SH-SY5Y (cell line): ENCODE measurements at regions not wholly inside any gene's neighbourhood (a gene's known extent, or its start where the extent isn't known, plus 50 kb on each side); places are given as distances from the start of the nearest gene placed in this dataset.

Experiments
- GATA2 ChIP-seq: IDR thresholded peaks from 2 replicates; pipeline ENCODE4 v1.6.1; 2011; ENCODE audit warnings: mild to moderate bottlenecking, low read depth, low read length
- GATA3 ChIP-seq: IDR thresholded peaks from 2 replicates; pipeline ENCODE4 v1.6.1; 2011; ENCODE audit warnings: low read depth, mild to moderate bottlenecking, low read length, moderate library complexity

- TF ChIP-seq GATA2 (no peak), GATA3 (no peak)
These were observed 1227.2 kb upstream of the TENM4 start for GRCh38 chr11:80668039-80668438.

GRCh38 chr11:80655834-80656233, 1215.0 kb upstream of the TENM4 start:
- TF ChIP-seq GATA3 (no peak), GATA2 (no peak)

- TF ChIP-seq GATA3 (no peak), GATA2 (no peak)
These were observed 1210.1 kb upstream of the TENM4 start for GRCh38 chr11:80650966-80651365.

- no peak for TF ChIP-seq GATA2
- TF ChIP-seq GATA3 = no peak
These were observed 1208.4 kb upstream of the TENM4 start for GRCh38 chr11:80649186-80649585.

GRCh38 chr11:80638296-80638695, 1197.5 kb upstream of the TENM4 start:
- no peak for TF ChIP-seq GATA3
- no peak for TF ChIP-seq GATA2

- TF ChIP-seq GATA3 (no peak), GATA2 (no peak)
These were observed 1196.7 kb upstream of the TENM4 start for GRCh38 chr11:80637571-80637970.

GRCh38 chr11:80636999-80637398, 1196.2 kb upstream of the TENM4 start:
- TF ChIP-seq GATA3 (no peak), GATA2 (no peak)

GRCh38 chr11:80635178-80635577, 1194.3 kb upstream of the TENM4 start:
- TF ChIP-seq GATA2 (no peak), GATA3 (no peak)

GRCh38 chr11:80632691-80633090, 1191.9 kb upstream of the TENM4 start:
- no peak for TF ChIP-seq GATA3
- peak; percentile 61 for TF ChIP-seq GATA2

- TF ChIP-seq GATA2 (no peak), GATA3 (no peak)
These were observed 1191.3 kb upstream of the TENM4 start for GRCh38 chr11:80632156-80632555.

- no peak for TF ChIP-seq GATA2
- no peak for TF ChIP-seq GATA3
These were observed 1188.6 kb upstream of the TENM4 start for GRCh38 chr11:80629466-80629865.

GRCh38 chr11:80627364-80627763, 1186.5 kb upstream of the TENM4 start:
- TF ChIP-seq GATA2 (peak; percentile 71), GATA3 (peak; percentile 38; the same call in 1 of the 2 replicates)

- TF ChIP-seq GATA2 (no peak), GATA3 (no peak)
These were observed 1185.9 kb upstream of the TENM4 start for GRCh38 chr11:80626721-80627120.

GRCh38 chr11:80625563-80625962, 1184.7 kb upstream of the TENM4 start:
- TF ChIP-seq GATA2 (no peak), GATA3 (no peak)

- no peak for TF ChIP-seq GATA2
- TF ChIP-seq GATA3 = no peak
These were observed 1181.0 kb upstream of the TENM4 start for GRCh38 chr11:80621871-80622270.

- TF ChIP-seq GATA3 (no peak), GATA2 (no peak)
These were observed 1180.0 kb upstream of the TENM4 start for GRCh38 chr11:80620867-80621266.

GRCh38 chr11:80617156-80617555, 1176.3 kb upstream of the TENM4 start:
- no peak for TF ChIP-seq GATA2
- no peak for TF ChIP-seq GATA3
